Activated T-cell treated with anti-CD3 and anti-CD28 coated beads, Interleukin-2, amount 50 U/mL, for 72 hours (primary cell): ENCODE measurements at regions not wholly inside any gene's neighbourhood (a gene's known extent, or its start where the extent isn't known, plus 50 kb on each side); places are given as distances from the start of the nearest gene placed in this dataset.
A peak's percentile ranks its signal among the peaks of the same experiment; 100 is the strongest.

Source experiments
- ATAC-seq, 2 donors: fragments of 150-1000 bp; cut with Tn5 transposase; replicated peaks in 1 of 2; 2 replicates each; pipeline ENCODE4 v1.10.0; 2021; ENCODE audit warnings: moderate library complexity in 2 of 2, mild to moderate bottlenecking in 1 of 2
- DNase-seq, 2 donors: peaks; one replicate each; pipeline ENCODE4 v3.0.0; 2021 to 2022; ENCODE audit warnings: mixed read lengths in 1 of 2
- H3K27ac Mint-ChIP-seq: one replicate; pipeline ENCODE4 v1.8.0; 2022; ENCODE audit warnings: mild to moderate bottlenecking, moderate library complexity, mixed read lengths
- H3K27me3 Mint-ChIP-seq: one replicate; pipeline ENCODE4 v1.8.0; 2022; ENCODE audit warnings: low read depth, mixed read lengths
- H3K36me3 Mint-ChIP-seq, 2 donors: one replicate each; pipeline ENCODE4 v1.8.0; 2022; ENCODE audit warnings: mixed read lengths in 2 of 2, mild to moderate bottlenecking in 1 of 2; ENCODE audit not compliant: insufficient read depth in 2 of 2
- H3K4me1 Mint-ChIP-seq: one replicate; pipeline ENCODE4 v1.8.0; 2022; ENCODE audit warnings: low read depth, mixed read lengths
- H3K4me3 Mint-ChIP-seq, 2 donors: one replicate each; pipeline ENCODE4 v1.8.0; 2022; ENCODE audit warnings: mild to moderate bottlenecking in 2 of 2, mixed read lengths in 2 of 2, moderate library complexity in 2 of 2
- H3K9me3 Mint-ChIP-seq, 2 donors: one replicate each; pipeline ENCODE4 v1.8.0; 2022; ENCODE audit warnings: mixed read lengths in 2 of 2

- Mint-ChIP-seq H3K4me1 (peaks cover 88% of the 10 kb centered on the region), H3K27ac (peak overlapping the region; percentile 44), H3K9me3 (no peaks in the 10 kb centered on the region), H3K27me3 (no peaks in the 10 kb centered on the region), H3K4me3 (peak overlapping the region; percentile 79 to 80), H3K36me3 (peaks cover 0 to 1% of the 10 kb centered on the region in 2 donors)
- no peak for DNase-seq
- no peak for ATAC-seq
These were observed 243.1 kb downstream of the SEC14L1 start for GRCh38 chr17:77383613-77384608.

- Mint-ChIP-seq H3K4me1 (peaks cover 90% of the 10 kb centered on the region), H3K4me3 (peak overlapping the region; percentile 40 to 54), H3K9me3 (no peaks in the 10 kb centered on the region), H3K36me3 (peaks cover 0 to 3% of the 10 kb centered on the region in 2 donors), H3K27me3 (no peaks in the 10 kb centered on the region), H3K27ac (peak overlapping the region; percentile 73)
- ATAC-seq, result peak in 1 of 2 donors; percentile 18
- DNase-seq, result peak in 1 of 2 donors; percentile 40
These were observed 245.2 kb downstream of the SEC14L1 start for GRCh38 chr17:77385750-77386501.

GRCh38 chr17:77386502-77387192, 245.9 kb downstream of the SEC14L1 start:
- peak in 1 of 2 donors; percentile 43 for DNase-seq
- Mint-ChIP-seq H3K27ac (peak overlapping the region; percentile 73), H3K36me3 (peaks cover 0 to 3% of the 10 kb centered on the region in 2 donors), H3K4me1 (peaks cover 90% of the 10 kb centered on the region), H3K9me3 (no peaks in the 10 kb centered on the region), H3K27me3 (no peaks in the 10 kb centered on the region), H3K4me3 (peak overlapping the region; percentile 40 to 54)
- ATAC-seq, result peak; percentile 10 to 13

GRCh38 chr17:77387891-77388290, 247.1 kb downstream of the SEC14L1 start:
- peak overlapping the region in 1 of 2 donors; percentile 85 for H3K4me3 Mint-ChIP-seq
- no peaks in the 10 kb centered on the region for H3K27me3 Mint-ChIP-seq
- no peak overlapping the region for H3K27ac Mint-ChIP-seq
- no peak for ATAC-seq
- no peak for DNase-seq
- H3K4me1 Mint-ChIP-seq, result peaks cover 90% of the 10 kb centered on the region
- H3K36me3 Mint-ChIP-seq, result peaks cover 0 to 3% of the 10 kb centered on the region in 2 donors
- no peaks in the 10 kb centered on the region for H3K9me3 Mint-ChIP-seq

- peaks cover 85% of the 10 kb centered on the region for H3K4me1 Mint-ChIP-seq
- DNase-seq (no peak), ATAC-seq (no peak)
- H3K27me3 Mint-ChIP-seq, result no peaks in the 10 kb centered on the region
- peak overlapping the region; percentile 85 to 94 for H3K4me3 Mint-ChIP-seq
- no peaks in the 10 kb centered on the region for H3K9me3 Mint-ChIP-seq
- H3K36me3 Mint-ChIP-seq, result peaks cover 0 to 3% of the 10 kb centered on the region in 2 donors
- H3K27ac Mint-ChIP-seq, result peak overlapping the region; percentile 95
These were observed 247.9 kb downstream of the SEC14L1 start for GRCh38 chr17:77388384-77389306.

GRCh38 chr17:77390870-77391269, 250.1 kb downstream of the SEC14L1 start:
- Mint-ChIP-seq H3K4me3 (peak overlapping the region; percentile 85 to 94), H3K4me1 (peaks cover 77% of the 10 kb centered on the region), H3K9me3 (no peaks in the 10 kb centered on the region), H3K27me3 (no peaks in the 10 kb centered on the region), H3K36me3 (peaks cover 0 to 3% of the 10 kb centered on the region in 2 donors), H3K27ac (no peak overlapping the region)
- DNase-seq (no peak), ATAC-seq (no peak)

- ATAC-seq (peak; percentile 46 to 47), DNase-seq (peak; percentile 48 to 61)
- H3K36me3 Mint-ChIP-seq, result peaks cover 0 to 3% of the 10 kb centered on the region in 2 donors
- H3K9me3 Mint-ChIP-seq, result no peaks in the 10 kb centered on the region
- H3K4me1 Mint-ChIP-seq, result peaks cover 73% of the 10 kb centered on the region
- H3K27ac Mint-ChIP-seq, result peak overlapping the region; percentile 87
- no peaks in the 10 kb centered on the region for H3K27me3 Mint-ChIP-seq
- peak overlapping the region; percentile 85 to 94 for H3K4me3 Mint-ChIP-seq
These were observed 251.1 kb downstream of the SEC14L1 start for GRCh38 chr17:77391668-77392375.

GRCh38 chr17:77392376-77393273, 251.9 kb downstream of the SEC14L1 start:
- Mint-ChIP-seq H3K36me3 (peaks cover 0 to 3% of the 10 kb centered on the region in 2 donors), H3K27ac (peak overlapping the region; percentile 80), H3K4me3 (peak overlapping the region; percentile 85 to 94), H3K27me3 (no peaks in the 10 kb centered on the region), H3K4me1 (peaks cover 68% of the 10 kb centered on the region), H3K9me3 (no peaks in the 10 kb centered on the region)
- no peak for ATAC-seq
- no peak for DNase-seq

GRCh38 chr17:77393274-77393600, 252.5 kb downstream of the SEC14L1 start:
- peaks cover 0 to 3% of the 10 kb centered on the region in 2 donors for H3K36me3 Mint-ChIP-seq

GRCh38 chr17:77393867-77394539, 253.2 kb downstream of the SEC14L1 start:
- peaks cover 65% of the 10 kb centered on the region for H3K4me1 Mint-ChIP-seq
- ATAC-seq (no peak), DNase-seq (no peak)
- no peaks in the 10 kb centered on the region for H3K27me3 Mint-ChIP-seq
- H3K4me3 Mint-ChIP-seq, result no peak overlapping the region
- H3K36me3 Mint-ChIP-seq, result peaks cover 0 to 2% of the 10 kb centered on the region in 2 donors
- H3K9me3 Mint-ChIP-seq, result no peaks in the 10 kb centered on the region
- H3K27ac Mint-ChIP-seq, result no peak overlapping the region

More at GRCh38 chr17:77393274-77393600, 252.5 kb downstream of the SEC14L1 start:
- no peaks in the 10 kb centered on the region for H3K27me3 Mint-ChIP-seq
- peaks cover 71% of the 10 kb centered on the region for H3K4me1 Mint-ChIP-seq
- no peak for DNase-seq
- H3K27ac Mint-ChIP-seq, result no peak overlapping the region
- ATAC-seq, result no peak
- H3K9me3 Mint-ChIP-seq, result no peaks in the 10 kb centered on the region
- H3K4me3 Mint-ChIP-seq, result no peak overlapping the region
